ENCODE measurements at regions not wholly inside any gene's neighbourhood (a gene's known extent, or its start where the extent isn't known, plus 50 kb on each side); places are given as distances from the start of the nearest gene placed in this dataset.

DNA sequence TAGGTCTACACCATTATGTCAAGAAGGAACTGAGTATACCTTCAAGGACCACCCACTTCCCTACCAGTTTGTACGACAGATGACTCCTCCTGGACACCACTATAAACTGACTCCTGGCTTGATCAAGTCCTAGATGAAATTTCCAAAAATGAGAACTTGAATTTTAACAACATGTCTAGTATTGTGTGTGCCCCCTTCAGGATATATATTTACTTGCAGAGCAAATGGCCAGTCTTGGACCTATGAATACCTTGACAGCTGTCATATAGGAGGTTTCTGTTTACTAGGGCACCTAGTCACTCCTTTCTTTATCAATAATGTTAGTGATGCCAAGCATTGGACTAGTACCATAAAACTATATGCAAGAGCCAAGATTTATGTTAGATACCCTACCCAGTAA lies 94.1 kb upstream of the TMEM26 start:
- no peak for TF ChIP-seq KDM1A (IDR thresholded peaks at IDR 0.05; ENCODE audit: borderline replicate concordance, low read length)
- TF ChIP-seq, protein P1, sequence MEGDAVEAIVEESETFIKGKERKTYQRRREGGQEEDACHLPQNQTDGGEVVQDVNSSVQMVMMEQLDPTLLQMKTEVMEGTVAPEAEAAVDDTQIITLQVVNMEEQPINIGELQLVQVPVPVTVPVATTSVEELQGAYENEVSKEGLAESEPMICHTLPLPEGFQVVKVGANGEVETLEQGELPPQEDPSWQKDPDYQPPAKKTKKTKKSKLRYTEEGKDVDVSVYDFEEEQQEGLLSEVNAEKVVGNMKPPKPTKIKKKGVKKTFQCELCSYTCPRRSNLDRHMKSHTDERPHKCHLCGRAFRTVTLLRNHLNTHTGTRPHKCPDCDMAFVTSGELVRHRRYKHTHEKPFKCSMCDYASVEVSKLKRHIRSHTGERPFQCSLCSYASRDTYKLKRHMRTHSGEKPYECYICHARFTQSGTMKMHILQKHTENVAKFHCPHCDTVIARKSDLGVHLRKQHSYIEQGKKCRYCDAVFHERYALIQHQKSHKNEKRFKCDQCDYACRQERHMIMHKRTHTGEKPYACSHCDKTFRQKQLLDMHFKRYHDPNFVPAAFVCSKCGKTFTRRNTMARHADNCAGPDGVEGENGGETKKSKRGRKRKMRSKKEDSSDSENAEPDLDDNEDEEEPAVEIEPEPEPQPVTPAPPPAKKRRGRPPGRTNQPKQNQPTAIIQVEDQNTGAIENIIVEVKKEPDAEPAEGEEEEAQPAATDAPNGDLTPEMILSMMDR (IDR thresholded peaks at IDR 0.05; ENCODE audit: control extremely low read depth in 1 of 3, insufficient read depth in 1 of 3, low read depth in 1 of 3, low read length in 3 of 3) = no peak
- no peak for TF ChIP-seq TAF1 (IDR thresholded peaks at IDR 0.05; ENCODE audit: low read depth, low read length)
- no peak for TF ChIP-seq POLR2AphosphoS5 (IDR thresholded peaks at IDR 0.05; ENCODE audit: low read depth, low read length)
- no peak for TF ChIP-seq EP300 (IDR thresholded peaks at IDR 0.05; ENCODE audit: borderline replicate concordance in 1 of 2, low read depth in 2 of 2, low read length in 2 of 2)
- no peak for TF ChIP-seq POLR2A (IDR thresholded peaks at IDR 0.05; ENCODE audit: control extremely low read depth in 1 of 2, low read depth in 2 of 2, low read length in 2 of 2)
- TF ChIP-seq SIRT6 (IDR thresholded peaks at IDR 0.05; ENCODE audit: low read length) = no peak
- TF ChIP-seq RNF2 (IDR thresholded peaks at IDR 0.05; ENCODE audit: borderline replicate concordance, low read depth, low read length, missing control alignments, poor library complexity, severe bottlenecking) = no peak
- TF ChIP-seq SUZ12 (IDR thresholded peaks at IDR 0.05; ENCODE audit: low read length) = no peak
- no peak for TF ChIP-seq RFX5 (IDR thresholded peaks at IDR 0.05; ENCODE audit: borderline replicate concordance, low read depth, low read length)
- TF ChIP-seq CEBPB (IDR thresholded peaks at IDR 0.05; ENCODE audit: low read depth, low read length) = no peak
- TF ChIP-seq, protein P2, sequence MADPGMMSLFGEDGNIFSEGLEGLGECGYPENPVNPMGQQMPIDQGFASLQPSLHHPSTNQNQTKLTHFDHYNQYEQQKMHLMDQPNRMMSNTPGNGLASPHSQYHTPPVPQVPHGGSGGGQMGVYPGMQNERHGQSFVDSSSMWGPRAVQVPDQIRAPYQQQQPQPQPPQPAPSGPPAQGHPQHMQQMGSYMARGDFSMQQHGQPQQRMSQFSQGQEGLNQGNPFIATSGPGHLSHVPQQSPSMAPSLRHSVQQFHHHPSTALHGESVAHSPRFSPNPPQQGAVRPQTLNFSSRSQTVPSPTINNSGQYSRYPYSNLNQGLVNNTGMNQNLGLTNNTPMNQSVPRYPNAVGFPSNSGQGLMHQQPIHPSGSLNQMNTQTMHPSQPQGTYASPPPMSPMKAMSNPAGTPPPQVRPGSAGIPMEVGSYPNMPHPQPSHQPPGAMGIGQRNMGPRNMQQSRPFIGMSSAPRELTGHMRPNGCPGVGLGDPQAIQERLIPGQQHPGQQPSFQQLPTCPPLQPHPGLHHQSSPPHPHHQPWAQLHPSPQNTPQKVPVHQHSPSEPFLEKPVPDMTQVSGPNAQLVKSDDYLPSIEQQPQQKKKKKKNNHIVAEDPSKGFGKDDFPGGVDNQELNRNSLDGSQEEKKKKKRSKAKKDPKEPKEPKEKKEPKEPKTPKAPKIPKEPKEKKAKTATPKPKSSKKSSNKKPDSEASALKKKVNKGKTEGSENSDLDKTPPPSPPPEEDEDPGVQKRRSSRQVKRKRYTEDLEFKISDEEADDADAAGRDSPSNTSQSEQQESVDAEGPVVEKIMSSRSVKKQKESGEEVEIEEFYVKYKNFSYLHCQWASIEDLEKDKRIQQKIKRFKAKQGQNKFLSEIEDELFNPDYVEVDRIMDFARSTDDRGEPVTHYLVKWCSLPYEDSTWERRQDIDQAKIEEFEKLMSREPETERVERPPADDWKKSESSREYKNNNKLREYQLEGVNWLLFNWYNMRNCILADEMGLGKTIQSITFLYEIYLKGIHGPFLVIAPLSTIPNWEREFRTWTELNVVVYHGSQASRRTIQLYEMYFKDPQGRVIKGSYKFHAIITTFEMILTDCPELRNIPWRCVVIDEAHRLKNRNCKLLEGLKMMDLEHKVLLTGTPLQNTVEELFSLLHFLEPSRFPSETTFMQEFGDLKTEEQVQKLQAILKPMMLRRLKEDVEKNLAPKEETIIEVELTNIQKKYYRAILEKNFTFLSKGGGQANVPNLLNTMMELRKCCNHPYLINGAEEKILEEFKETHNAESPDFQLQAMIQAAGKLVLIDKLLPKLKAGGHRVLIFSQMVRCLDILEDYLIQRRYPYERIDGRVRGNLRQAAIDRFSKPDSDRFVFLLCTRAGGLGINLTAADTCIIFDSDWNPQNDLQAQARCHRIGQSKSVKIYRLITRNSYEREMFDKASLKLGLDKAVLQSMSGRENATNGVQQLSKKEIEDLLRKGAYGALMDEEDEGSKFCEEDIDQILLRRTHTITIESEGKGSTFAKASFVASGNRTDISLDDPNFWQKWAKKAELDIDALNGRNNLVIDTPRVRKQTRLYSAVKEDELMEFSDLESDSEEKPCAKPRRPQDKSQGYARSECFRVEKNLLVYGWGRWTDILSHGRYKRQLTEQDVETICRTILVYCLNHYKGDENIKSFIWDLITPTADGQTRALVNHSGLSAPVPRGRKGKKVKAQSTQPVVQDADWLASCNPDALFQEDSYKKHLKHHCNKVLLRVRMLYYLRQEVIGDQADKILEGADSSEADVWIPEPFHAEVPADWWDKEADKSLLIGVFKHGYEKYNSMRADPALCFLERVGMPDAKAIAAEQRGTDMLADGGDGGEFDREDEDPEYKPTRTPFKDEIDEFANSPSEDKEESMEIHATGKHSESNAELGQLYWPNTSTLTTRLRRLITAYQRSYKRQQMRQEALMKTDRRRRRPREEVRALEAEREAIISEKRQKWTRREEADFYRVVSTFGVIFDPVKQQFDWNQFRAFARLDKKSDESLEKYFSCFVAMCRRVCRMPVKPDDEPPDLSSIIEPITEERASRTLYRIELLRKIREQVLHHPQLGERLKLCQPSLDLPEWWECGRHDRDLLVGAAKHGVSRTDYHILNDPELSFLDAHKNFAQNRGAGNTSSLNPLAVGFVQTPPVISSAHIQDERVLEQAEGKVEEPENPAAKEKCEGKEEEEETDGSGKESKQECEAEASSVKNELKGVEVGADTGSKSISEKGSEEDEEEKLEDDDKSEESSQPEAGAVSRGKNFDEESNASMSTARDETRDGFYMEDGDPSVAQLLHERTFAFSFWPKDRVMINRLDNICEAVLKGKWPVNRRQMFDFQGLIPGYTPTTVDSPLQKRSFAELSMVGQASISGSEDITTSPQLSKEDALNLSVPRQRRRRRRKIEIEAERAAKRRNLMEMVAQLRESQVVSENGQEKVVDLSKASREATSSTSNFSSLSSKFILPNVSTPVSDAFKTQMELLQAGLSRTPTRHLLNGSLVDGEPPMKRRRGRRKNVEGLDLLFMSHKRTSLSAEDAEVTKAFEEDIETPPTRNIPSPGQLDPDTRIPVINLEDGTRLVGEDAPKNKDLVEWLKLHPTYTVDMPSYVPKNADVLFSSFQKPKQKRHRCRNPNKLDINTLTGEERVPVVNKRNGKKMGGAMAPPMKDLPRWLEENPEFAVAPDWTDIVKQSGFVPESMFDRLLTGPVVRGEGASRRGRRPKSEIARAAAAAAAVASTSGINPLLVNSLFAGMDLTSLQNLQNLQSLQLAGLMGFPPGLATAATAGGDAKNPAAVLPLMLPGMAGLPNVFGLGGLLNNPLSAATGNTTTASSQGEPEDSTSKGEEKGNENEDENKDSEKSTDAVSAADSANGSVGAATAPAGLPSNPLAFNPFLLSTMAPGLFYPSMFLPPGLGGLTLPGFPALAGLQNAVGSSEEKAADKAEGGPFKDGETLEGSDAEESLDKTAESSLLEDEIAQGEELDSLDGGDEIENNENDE (IDR thresholded peaks at IDR 0.05; ENCODE audit: insufficient replicate concordance, low read length) = no peak
- TF ChIP-seq BRCA1 (IDR thresholded peaks at IDR 0.05; ENCODE audit: low read depth, low read length) = no peak

Data from H1 (cell line).